HFFc6 (cell line): ENCODE measurements at regions not wholly inside any gene's neighbourhood (a gene's known extent, or its start where the extent isn't known, plus 50 kb on each side); places are given as distances from the start of the nearest gene placed in this dataset.

ENCODE experiments used
- DNase-seq: peaks from one replicate; pipeline ENCODE4 v3.0.0-alpha.2; 2018
- H3K27ac Mint-ChIP-seq: 2 replicates; pipeline ENCODE4 v1.8.0; 2020; ENCODE audit warnings: mild to moderate bottlenecking, mixed read lengths
- H3K27me3 Mint-ChIP-seq: 2 replicates; pipeline ENCODE4 v1.8.0; 2021; ENCODE audit warnings: mild to moderate bottlenecking, moderate library complexity, mixed read lengths; ENCODE audit not compliant: insufficient read depth
- H3K36me3 Mint-ChIP-seq: 2 replicates; pipeline ENCODE4 v1.8.0; 2021; ENCODE audit warnings: low read depth, mixed read lengths
- H3K4me1 Mint-ChIP-seq: 2 replicates; pipeline ENCODE4 v1.8.0; 2020; ENCODE audit warnings: low read depth, mixed read lengths
- H3K4me3 Mint-ChIP-seq: 2 replicates; pipeline ENCODE4 v1.8.0; 2020; ENCODE audit warnings: mild to moderate bottlenecking, moderate library complexity, mixed read lengths
- H3K9me3 Mint-ChIP-seq: 2 replicates; pipeline ENCODE4 v1.8.0; 2020; ENCODE audit warnings: mild to moderate bottlenecking, mixed read lengths
- CTCF ChIP-seq: fragments of 200-600 bp; sonication (generic); IDR thresholded peaks from 2 replicates; pipeline ENCODE4 v1.5.0; 2021; ENCODE audit warnings: antibody characterized with exemption, mild to moderate bottlenecking

GRCh38 chr6:102381203-102381602 lies 987.7 kb downstream of the GRIK2 start:
- H3K27ac Mint-ChIP-seq: no peak overlapping the region
- no peak for TF ChIP-seq CTCF
- H3K4me3 Mint-ChIP-seq: no peak overlapping the region
- no peaks in the 10 kb centered on the region for H3K36me3 Mint-ChIP-seq
- H3K9me3 Mint-ChIP-seq: peaks cover 7% of the 10 kb centered on the region; the same call in 1 of the 2 replicates
- DNase-seq: no peak
- no peaks in the 10 kb centered on the region for H3K4me1 Mint-ChIP-seq
- no peaks in the 10 kb centered on the region; the same call in 1 of the 2 replicates for H3K27me3 Mint-ChIP-seq

- DNase-seq: no peak
- Mint-ChIP-seq H3K4me3 (no peak overlapping the region), H3K4me1 (no peaks in the 10 kb centered on the region), H3K27ac (no peak overlapping the region), H3K27me3 (no peaks in the 10 kb centered on the region), H3K36me3 (no peaks in the 10 kb centered on the region), H3K9me3 (peaks cover 5% of the 10 kb centered on the region; the same call in 1 of the 2 replicates)
- no peak for TF ChIP-seq CTCF
Measured at GRCh38 chr6:102356170-102356569, 962.7 kb downstream of the GRIK2 start.

GRCh38 chr6:102355578-102355977 lies 962.1 kb downstream of the GRIK2 start:
- TF ChIP-seq CTCF: no peak
- Mint-ChIP-seq H3K4me1 (no peaks in the 10 kb centered on the region), H3K27me3 (no peaks in the 10 kb centered on the region), H3K9me3 (peaks cover 5% of the 10 kb centered on the region; the same call in 1 of the 2 replicates), H3K36me3 (no peaks in the 10 kb centered on the region), H3K27ac (no peak overlapping the region), H3K4me3 (no peak overlapping the region)
- DNase-seq: no peak

GRCh38 chr6:102352552-102352951 lies 959.0 kb downstream of the GRIK2 start:
- H3K36me3 Mint-ChIP-seq: no peaks in the 10 kb centered on the region
- no peak overlapping the region for H3K4me3 Mint-ChIP-seq
- H3K4me1 Mint-ChIP-seq: no peaks in the 10 kb centered on the region
- H3K9me3 Mint-ChIP-seq: peaks cover 8% of the 10 kb centered on the region
- H3K27ac Mint-ChIP-seq: no peak overlapping the region
- H3K27me3 Mint-ChIP-seq: no peaks in the 10 kb centered on the region
- no peak for DNase-seq
- TF ChIP-seq CTCF: no peak

GRCh38 chr6:102344769-102345168 lies 951.3 kb downstream of the GRIK2 start:
- Mint-ChIP-seq H3K27ac (no peak overlapping the region), H3K4me1 (no peaks in the 10 kb centered on the region), H3K9me3 (peaks cover 3% of the 10 kb centered on the region), H3K27me3 (no peaks in the 10 kb centered on the region), H3K36me3 (no peaks in the 10 kb centered on the region), H3K4me3 (no peak overlapping the region)
- TF ChIP-seq CTCF: no peak
- DNase-seq: no peak

- no peaks in the 10 kb centered on the region for H3K27me3 Mint-ChIP-seq
- no peak for TF ChIP-seq CTCF
- H3K9me3 Mint-ChIP-seq: no peaks in the 10 kb centered on the region
- DNase-seq: no peak
- H3K4me3 Mint-ChIP-seq: no peak overlapping the region
- H3K36me3 Mint-ChIP-seq: no peaks in the 10 kb centered on the region
- H3K4me1 Mint-ChIP-seq: no peaks in the 10 kb centered on the region
- no peak overlapping the region for H3K27ac Mint-ChIP-seq
Measured at GRCh38 chr6:102340311-102340710, 946.8 kb downstream of the GRIK2 start.
